GM18502 (cell line): ENCODE measurements at regions not wholly inside any gene's neighbourhood (a gene's known extent, or its start where the extent isn't known, plus 50 kb on each side); places are given as distances from the start of the nearest gene placed in this dataset.

Source experiments
- ATAC-seq: cut with Tn5 transposase; IDR thresholded peaks from one replicate; pipeline ENCODE4 v1.9.1; 2021; ENCODE audit warnings: mild to moderate bottlenecking; ENCODE audit not compliant: unreplicated experiment, poor library complexity

GRCh38 chr16:76885776-76886537 is 305.0 kb upstream of the MON1B start:
- ATAC-seq, result no peak

DNA sequence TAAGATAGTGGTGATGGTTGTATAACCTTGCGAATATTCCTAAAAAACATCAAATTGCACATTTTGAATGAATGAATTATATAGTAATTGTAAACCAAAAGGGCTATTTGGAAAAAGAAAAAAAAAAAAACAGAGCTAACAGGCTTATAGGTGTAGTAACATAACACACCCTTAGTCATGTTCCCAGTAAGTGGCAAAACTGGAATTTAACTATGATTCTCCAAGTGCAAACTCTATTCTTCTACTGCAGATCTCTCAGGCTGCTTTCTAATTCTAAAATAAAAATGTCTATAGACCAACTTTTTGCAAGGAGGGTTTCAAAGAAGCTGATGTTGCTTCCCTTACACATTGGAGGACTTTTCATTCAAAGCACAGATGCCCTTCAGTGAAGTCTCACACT is 293.2 kb upstream of the MON1B start:
- no peak for ATAC-seq

- no peak for ATAC-seq
Measured at GRCh38 chr16:76899767-76900166, 291.2 kb upstream of the MON1B start.

- no peak for ATAC-seq
Measured at GRCh38 chr16:76900285-76901263, 290.4 kb upstream of the MON1B start.

- ATAC-seq, result no peak
Measured at GRCh38 chr16:76906552-76906951, 284.4 kb upstream of the MON1B start.

DNA sequence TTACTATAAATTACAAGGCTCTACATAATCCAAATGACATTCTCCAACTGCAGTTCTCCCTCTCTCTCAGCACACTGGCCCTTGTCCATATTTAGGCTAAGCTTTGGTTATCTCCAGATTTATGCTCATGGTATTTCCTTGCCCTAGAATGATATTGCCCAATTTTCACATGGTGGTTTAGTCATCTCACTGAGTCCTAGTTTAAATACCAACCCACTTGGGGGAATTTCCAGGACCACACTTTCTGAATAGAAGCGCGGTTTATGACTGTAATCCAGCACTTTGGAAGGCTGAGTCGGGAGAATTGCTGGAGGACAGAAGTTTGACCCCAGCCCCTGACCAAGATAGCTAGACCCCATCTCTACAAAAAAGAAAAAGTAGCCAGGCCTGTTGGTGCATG is 280.1 kb upstream of the MON1B start:
- ATAC-seq, result no peak

- no peak for ATAC-seq
Measured at GRCh38 chr16:76913046-76913445, 277.9 kb upstream of the MON1B start.

- ATAC-seq, result no peak
Measured at GRCh38 chr16:76926042-76926441, 264.9 kb upstream of the MON1B start.

GRCh38 chr16:76926595-76926994 is 264.4 kb upstream of the MON1B start:
- ATAC-seq, result no peak

DNA sequence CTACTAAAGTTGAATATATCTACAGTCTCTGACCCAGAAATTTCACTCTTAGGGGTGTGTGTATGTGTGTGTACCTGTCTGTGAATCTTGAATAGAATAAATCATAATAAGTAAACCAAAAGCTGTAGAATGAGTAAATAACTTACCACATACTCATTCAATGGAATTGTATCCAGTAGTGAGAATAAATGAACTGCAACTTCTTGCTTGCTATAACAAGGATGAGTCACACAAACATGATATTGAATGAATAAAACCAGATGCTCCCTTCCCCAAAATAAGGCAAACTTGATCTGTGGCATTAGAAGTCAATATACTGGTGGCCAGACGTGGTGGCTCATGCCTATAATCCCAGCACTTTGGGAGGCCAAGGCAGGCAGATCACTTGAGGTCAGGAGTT is 259.8 kb upstream of the MON1B start:
- no peak for ATAC-seq

DNA sequence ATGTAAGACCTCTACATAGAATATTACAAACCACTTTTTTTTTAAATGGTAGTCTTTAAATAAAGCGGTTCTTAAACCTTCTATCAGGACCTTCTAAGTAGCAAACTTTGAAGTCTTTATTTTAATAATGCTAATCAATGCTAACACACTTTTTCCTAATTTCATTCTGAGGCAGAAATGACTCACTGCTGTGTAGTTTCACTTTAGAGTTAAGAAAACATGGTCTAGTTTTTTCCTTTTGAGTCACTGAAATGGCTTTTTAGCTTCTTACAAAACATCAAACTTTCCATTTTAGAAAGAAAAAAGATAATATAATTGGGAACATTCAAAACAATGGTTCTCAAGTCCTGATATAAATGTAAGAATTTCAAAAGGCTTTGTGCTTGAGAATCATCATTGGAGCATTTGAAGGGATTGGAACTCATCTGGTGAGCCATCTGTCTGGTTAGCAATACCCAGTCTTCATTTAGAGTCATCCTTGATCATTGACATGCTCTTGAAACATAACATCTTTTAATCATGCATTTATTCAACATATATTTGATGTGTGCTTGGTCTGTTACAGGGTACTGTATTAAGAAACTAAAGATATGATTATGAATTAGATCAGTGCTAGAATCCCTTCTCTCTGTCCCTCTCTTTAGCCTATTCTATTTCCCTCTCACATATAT is 258.3 kb upstream of the MON1B start:
- ATAC-seq, result peak; percentile 60

DNA sequence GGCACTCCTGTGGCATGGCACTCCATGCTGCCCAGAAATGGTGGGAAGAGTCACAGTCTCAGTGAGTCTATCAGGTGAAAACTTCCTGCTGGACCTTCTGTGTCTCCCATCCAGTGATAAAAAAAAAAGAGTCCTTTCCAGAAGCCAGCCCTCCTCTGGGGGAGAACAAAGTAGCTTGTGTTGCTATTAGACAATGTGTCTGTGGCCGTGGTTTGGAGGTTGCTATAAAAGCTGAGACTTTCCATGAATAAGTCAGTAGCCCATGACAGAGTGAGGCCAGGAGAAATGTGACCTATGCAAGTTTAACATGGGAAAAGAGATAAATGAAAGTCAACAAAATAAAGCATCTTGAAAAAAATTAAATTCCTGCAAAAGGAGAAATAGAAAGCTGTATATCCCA is 250.7 kb upstream of the MON1B start:
- ATAC-seq, result no peak

DNA sequence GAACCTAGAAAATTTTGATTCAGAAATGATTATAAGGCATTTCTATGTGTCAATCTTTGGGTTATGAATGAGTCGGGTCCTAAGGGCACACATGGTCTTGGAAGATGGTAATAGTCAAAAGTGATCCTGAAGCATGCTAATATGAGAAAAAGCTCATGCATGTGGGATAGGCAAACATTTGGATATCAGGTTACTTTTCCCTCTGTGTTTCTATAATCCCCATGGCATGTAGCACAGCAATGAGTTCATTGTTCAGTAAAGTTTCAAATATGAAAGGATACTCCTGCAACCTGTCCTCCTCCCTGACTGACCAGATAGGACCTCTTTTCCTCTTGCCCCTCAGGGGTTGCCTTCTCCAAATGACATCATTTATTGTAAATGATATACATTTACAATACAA is 249.9 kb upstream of the MON1B start:
- ATAC-seq, result no peak

GRCh38 chr16:76942089-76942488 is 248.9 kb upstream of the MON1B start:
- ATAC-seq, result no peak

DNA sequence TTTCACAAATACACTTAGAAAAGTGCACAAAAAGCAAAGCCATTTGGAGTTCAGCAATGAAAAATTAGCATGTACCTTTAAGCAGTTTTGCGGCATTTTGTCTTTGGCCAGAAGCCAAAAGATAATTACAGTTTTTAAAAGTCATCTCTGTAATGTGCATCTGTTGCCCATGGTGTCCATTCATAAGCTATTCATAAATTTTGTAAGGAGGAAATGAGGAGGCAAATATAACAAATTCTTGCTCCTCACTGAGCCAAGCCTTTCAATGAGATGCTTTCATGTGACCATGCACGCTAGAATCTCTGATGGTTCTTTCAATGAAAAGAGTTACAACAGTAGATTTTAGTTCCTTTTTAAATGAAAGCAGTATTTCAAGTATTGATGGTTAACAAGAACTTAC is 247.1 kb upstream of the MON1B start:
- no peak for ATAC-seq

GRCh38 chr16:76946879-76947278 is 244.1 kb upstream of the MON1B start:
- no peak for ATAC-seq

DNA sequence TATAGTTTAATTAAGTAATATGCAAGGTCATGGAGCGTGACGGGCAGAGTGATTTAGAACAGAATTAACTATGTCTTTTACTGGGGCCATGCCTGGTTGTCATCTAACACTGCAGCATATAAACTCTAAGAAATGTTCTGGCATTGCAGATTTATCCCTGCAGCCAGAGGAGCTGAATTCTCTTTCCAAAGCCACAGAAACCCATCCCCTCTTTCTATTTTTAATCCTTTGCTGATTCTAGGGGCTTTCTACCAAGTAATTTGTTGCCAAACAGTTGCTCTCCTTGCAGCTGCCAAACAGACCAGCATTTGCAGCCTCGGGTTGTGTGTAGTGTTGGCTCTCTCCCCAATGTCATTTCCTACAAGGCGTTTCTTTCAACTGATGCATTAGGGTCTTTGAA is 243.2 kb upstream of the MON1B start:
- ATAC-seq, result no peak

GRCh38 chr16:76955629-76956028 is 235.4 kb upstream of the MON1B start:
- ATAC-seq, result no peak

DNA sequence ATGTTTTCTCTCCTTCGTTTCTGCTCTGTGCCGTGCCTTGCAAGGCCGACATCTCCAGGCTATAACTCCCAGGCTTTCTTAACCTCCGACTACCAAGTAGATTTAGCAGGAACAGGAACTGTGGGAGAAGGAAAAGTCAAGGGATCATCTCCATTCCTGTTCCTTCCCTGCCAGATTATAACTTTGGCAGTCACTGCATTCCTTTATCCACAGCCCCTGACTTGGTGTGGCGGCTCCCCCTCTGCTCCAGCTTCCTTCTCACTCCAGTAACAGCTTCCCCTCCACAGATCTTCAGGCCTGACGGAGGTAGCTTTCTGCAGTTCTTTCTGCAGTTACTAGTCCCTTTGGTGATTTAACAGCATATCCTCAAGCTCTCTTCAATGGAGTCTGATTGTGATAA is 234.6 kb upstream of the MON1B start:
- ATAC-seq, result no peak

- ATAC-seq, result no peak
Measured at GRCh38 chr16:76956841-76957240, 234.1 kb upstream of the MON1B start.

- no peak for ATAC-seq
Measured at GRCh38 chr16:76959166-76959565, 231.8 kb upstream of the MON1B start.
